HCT116 (cell line): ENCODE measurements at regions not wholly inside any gene's neighbourhood (a gene's known extent, or its start where the extent isn't known, plus 50 kb on each side); places are given as distances from the start of the nearest gene placed in this dataset.

ENCODE experiments used
- ATAC-seq: fragments of 200-7000 bp; cut with Tn5 transposase; 2 replicates; pipeline ENCODE4 v1.9.1; 2020; ENCODE audit warnings: mild to moderate bottlenecking, moderate library complexity
- BruUV-seq: library from RNA; stranded (reverse); fragments of 400-500 nt; replicated peaks from 2 replicates; lab custom pipeline; 2021; lab: Mats Ljungman, UMichigan
- CTCF ChIA-PET: fragments of 300-600 bp; sonication (Branson Sonifier 250); formaldehyde crosslinking; loops from one replicate; lab custom pipeline; 2021; ENCODE audit warnings: antibody characterized with exemption; lab: Charles Lee
- POLR2A ChIA-PET: fragments of 300-600, 350-600 bp; sonication (Branson Sonifier 250); formaldehyde crosslinking; loops from one replicate; lab custom pipeline; 2021; ENCODE audit warnings: antibody characterized with exemption; lab: Charles Lee
- RAD21 ChIA-PET, 2 experiments: fragments of 300-600 bp; sonication (Branson Sonifier 250); formaldehyde crosslinking; loops; one replicate each; lab custom pipeline; 2023; ENCODE audit warnings: low total read pairs in 2 of 2; ENCODE audit not compliant: uncharacterized antibody in 2 of 2, unreplicated experiment in 2 of 2, low non-redundant PET in 1 of 2; lab: Charles Lee
- DNase-seq: peaks from one replicate; pipeline ENCODE4 v3.0.0-alpha.2; 2010; ENCODE audit warnings: low read depth, low spot score
- H2AFZ ChIP-seq: fragments of 200-600 bp; shearing (Covaris generic), sonication (generic); 2 replicates; pipeline ENCODE4 v1.6.1; 2017; ENCODE audit warnings: low read depth, mixed run types, mixed read lengths, antibody characterized with exemption, low read length; ENCODE audit not compliant: poor library complexity, severe bottlenecking
- H3K27ac ChIP-seq: 2 replicates; pipeline ENCODE4 v1.5.1; 2012; ENCODE audit warnings: low read depth, low read length
- H3K27me3 ChIP-seq: fragments of 200-600 bp; sonication (generic); 2 replicates; pipeline ENCODE4 v1.6.1; 2016; ENCODE audit warnings: mixed run types, low read length, mixed read lengths; ENCODE audit not compliant: insufficient read depth
- H3K36me3 ChIP-seq, 2 experiments: fragments of 200-500 bp in 1 of 2; fragments of 200-600 bp in 1 of 2; sonication (Bioruptor generic) in 1 of 2; sonication (generic) in 1 of 2; 2 replicates each; pipeline versions ENCODE4 v1.5.1 to v1.6.1; 2014 to 2016; ENCODE audit warnings: low read length in 2 of 2, inconsistent platforms in 1 of 2, mixed read lengths in 1 of 2, mixed run types in 1 of 2; ENCODE audit not compliant: insufficient read depth in 2 of 2, control insufficient read depth in 1 of 2
- H3K4me1 ChIP-seq, 2 experiments: fragments of 200-600 bp in 1 of 2; sonication (generic) in 1 of 2; 2 replicates each; pipeline versions ENCODE4 v1.5.1 to v1.6.1; 2012 to 2017; ENCODE audit warnings: low read length in 2 of 2, inconsistent platforms in 1 of 2, mild to moderate bottlenecking in 1 of 2, mixed read lengths in 1 of 2, mixed run types in 1 of 2, moderate library complexity in 1 of 2; ENCODE audit not compliant: insufficient read depth in 2 of 2, control insufficient read depth in 1 of 2
- H3K4me2 ChIP-seq: fragments of 200-600 bp; sonication (generic); 2 replicates; pipeline ENCODE4 v1.6.1; 2017; ENCODE audit warnings: mixed run types, low read length, mixed read lengths
- H3K4me3 ChIP-seq, 2 experiments: fragments of 200-600 bp in 1 of 2; sonication (generic) in 1 of 2; replicated peaks in 1 of 2; 2 replicates each; pipeline ENCODE4 v1.5.1; 2011 to 2016; ENCODE audit warnings: low read length in 2 of 2, control low read depth in 1 of 2, low read depth in 1 of 2, mild to moderate bottlenecking in 1 of 2, mixed read lengths in 1 of 2, mixed run types in 1 of 2
- H3K79me2 ChIP-seq: fragments of 200-600 bp; sonication (generic); 2 replicates; pipeline ENCODE4 v1.6.1; 2017; ENCODE audit warnings: mild to moderate bottlenecking, mixed run types, low read length, moderate library complexity, mixed read lengths; ENCODE audit not compliant: insufficient read depth
- H3K9ac ChIP-seq: fragments of 200-600 bp; sonication (generic); 2 replicates; pipeline ENCODE4 v1.6.1; 2016; ENCODE audit warnings: low read length, mixed read lengths
- H3K9me2 ChIP-seq: fragments of 200-600 bp; sonication (generic), shearing (Covaris generic); 2 replicates; pipeline ENCODE4 v1.6.1; 2017; ENCODE audit warnings: mixed run types, mild to moderate bottlenecking, moderate library complexity; ENCODE audit not compliant: insufficient read depth
- H3K9me3 ChIP-seq, 2 experiments: fragments of 200-500 bp in 1 of 2; fragments of 200-600 bp in 1 of 2; sonication (Bioruptor generic) in 1 of 2; sonication (generic) in 1 of 2; 2 replicates each; pipeline ENCODE4 v1.6.1; 2014 to 2017; ENCODE audit warnings: low read length in 2 of 2, mixed read lengths in 2 of 2, inconsistent platforms in 1 of 2, low read depth in 1 of 2, mild to moderate bottlenecking in 1 of 2, mixed run types in 1 of 2, moderate library complexity in 1 of 2; ENCODE audit not compliant: control insufficient read depth in 1 of 2, insufficient read depth in 1 of 2
- H4K20me1 ChIP-seq: fragments of 200-600 bp; sonication (generic), shearing (Covaris generic); 2 replicates; pipeline ENCODE4 v1.6.1; 2017; ENCODE audit warnings: mixed run types, mild to moderate bottlenecking, moderate library complexity; ENCODE audit not compliant: insufficient read depth
- JUND ChIP-seq: IDR thresholded peaks from 2 replicates; pipeline ENCODE4 v1.6.1; 2012
- MAX ChIP-seq: IDR thresholded peaks from 2 replicates; pipeline ENCODE4 v1.6.1; 2012
- POLR2AphosphoS5 ChIP-seq: IDR thresholded peaks from 2 replicates; pipeline ENCODE4 v1.6.1; 2011; ENCODE audit warnings: mild to moderate bottlenecking, low read depth, low read length, moderate library complexity
- RAD21 ChIP-seq: IDR thresholded peaks from 2 replicates; pipeline ENCODE4 v1.6.1; 2012; ENCODE audit warnings: low read depth, mild to moderate bottlenecking
- YY1 ChIP-seq: IDR thresholded peaks from 2 replicates; pipeline ENCODE4 v1.6.1; 2011; ENCODE audit warnings: low read length, low read depth, moderate library complexity, mild to moderate bottlenecking; ENCODE audit not compliant: insufficient replicate concordance; ENCODE audit errors: extremely low read depth
- ZBTB33 ChIP-seq: IDR thresholded peaks from 2 replicates; pipeline ENCODE4 v1.6.1; 2011; ENCODE audit warnings: mild to moderate bottlenecking, low read length, moderate library complexity; ENCODE audit not compliant: insufficient replicate concordance; ENCODE audit errors: extremely low read depth
- intact Hi-C: fragments of 100-400 bp; cut with micrococcal nuclease; formaldehyde crosslinking; loops from 2 replicates; pipeline ENCODE4 v1.10.0; 2022

DNA sequence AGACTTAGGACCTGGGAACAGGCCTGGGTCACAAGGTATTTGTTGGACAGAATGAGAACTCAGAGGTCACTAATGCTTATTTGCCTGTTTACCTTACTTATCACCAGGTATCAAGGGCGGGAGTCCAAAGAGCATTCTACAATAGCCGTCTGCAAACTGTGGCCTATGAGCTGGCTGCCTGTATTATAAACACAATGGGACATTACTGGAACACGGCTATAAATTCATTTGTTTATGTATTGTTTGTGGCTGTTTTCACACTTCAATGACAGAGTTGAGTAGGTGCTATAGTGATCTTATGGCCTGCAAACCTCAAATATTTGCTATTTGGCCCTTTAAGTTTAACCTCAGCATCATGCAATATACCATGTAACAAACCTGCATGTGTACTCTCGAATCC, 76.6 kb upstream of the ASTN2 start:
- Histone ChIP-seq H3K4me2 (no peak overlapping the region), H3K9me3 (peaks cover 0 to 3% of the 10 kb centered on the region in 2 experiments; a peak in 1 of 4 replicates), H3K4me3 (no peak overlapping the region), H2AFZ (no peak overlapping the region), H3K36me3 (no peaks in the 10 kb centered on the region), H3K27ac (no peak overlapping the region), H3K9me2 (no peaks in the 10 kb centered on the region), H3K79me2 (no peaks in the 10 kb centered on the region), H3K9ac (no peak overlapping the region), H3K27me3 (no peaks in the 10 kb centered on the region), H3K4me1 (no peaks in the 10 kb centered on the region), H4K20me1 (no peaks in the 10 kb centered on the region)
- no peak for TF ChIP-seq JUND
- no peak for TF ChIP-seq MAX
- ChIA-PET CTCF (no interaction called here), RAD21 (no interaction called here), POLR2A (no interaction called here)
- ATAC-seq (no peak), DNase-seq (no peak)
- intact Hi-C loops, result no loop called here
- BruUV-seq, result no TSS peak

DNA sequence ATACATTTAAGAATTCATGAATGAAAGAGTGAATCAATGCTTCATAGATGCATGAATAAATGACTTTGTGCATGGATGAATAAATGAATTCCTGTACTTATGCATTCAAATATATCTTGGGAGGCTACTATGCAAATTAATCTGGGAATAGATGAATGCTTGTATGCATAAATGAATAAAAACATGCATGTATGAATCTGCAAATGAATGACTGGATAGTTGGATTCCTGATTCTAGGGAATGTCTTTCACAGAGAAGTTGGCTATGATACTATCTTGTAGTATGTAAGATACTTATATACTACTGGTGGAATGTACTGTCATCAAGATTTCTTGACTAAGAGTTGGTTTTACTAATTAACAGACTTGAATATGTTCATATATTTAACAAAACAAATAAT, 75.3 kb upstream of the ASTN2 start:
- Histone ChIP-seq H3K9me2 (no peaks in the 10 kb centered on the region), H3K9me3 (peaks cover 3% of the 10 kb centered on the region in 2 experiments; a peak in 1 of 4 replicates), H3K9ac (no peak overlapping the region), H3K27me3 (no peaks in the 10 kb centered on the region), H3K4me1 (no peaks in the 10 kb centered on the region), H2AFZ (no peak overlapping the region), H3K27ac (no peak overlapping the region), H4K20me1 (no peaks in the 10 kb centered on the region), H3K4me3 (no peak overlapping the region), H3K4me2 (no peak overlapping the region), H3K36me3 (no peaks in the 10 kb centered on the region), H3K79me2 (no peaks in the 10 kb centered on the region)
- DNase-seq (no peak), ATAC-seq (no peak)
- ChIA-PET CTCF (no interaction called here), POLR2A (no interaction called here), RAD21 (no interaction called here)
- TF ChIP-seq RAD21 (no peak), ZBTB33 (no peak), POLR2AphosphoS5 (no peak), YY1 (no peak)
- BruUV-seq, result no TSS peak
- intact Hi-C loops, result no loop called here
